Right atrium auricular region (tissue), 2 donors: ENCODE measurements at regions not wholly inside any gene's neighbourhood (a gene's known extent, or its start where the extent isn't known, plus 50 kb on each side); places are given as distances from the start of the nearest gene placed in this dataset.

ENCODE experiments used
- DNase-seq: peaks from one replicate; pipeline ENCODE4 v3.0.0-alpha.2; 2019; ENCODE audit warnings: low spot score
- H3K27ac ChIP-seq, 2 donors: fragments of 200-600 bp; sonication (generic); 1 replicate in 1 of 2; 2 replicates in 1 of 2; pipeline ENCODE4 v1.5.1; 2016 to 2019
- H3K27me3 ChIP-seq, 2 donors: fragments of 200-600 bp; sonication (generic); one replicate each; pipeline versions ENCODE4 v1.5.1 to v1.6.0; 2017 to 2019
- H3K36me3 ChIP-seq: fragments of 200-600 bp; sonication (generic); one replicate; pipeline ENCODE4 v1.5.1; 2016
- H3K4me1 ChIP-seq, 2 donors: fragments of 200-600 bp; sonication (generic); one replicate each; pipeline versions ENCODE4 v1.5.1 to v1.6.0; 2017 to 2019
- H3K4me3 ChIP-seq, 2 donors: fragments of 200-600 bp; sonication (generic); 1 replicate in 1 of 2; 2 replicates in 1 of 2; pipeline ENCODE4 v1.5.1; 2017 to 2019; ENCODE audit warnings: mild to moderate bottlenecking in 1 of 2, moderate library complexity in 1 of 2
- H3K9me3 ChIP-seq, 2 donors: fragments of 200-600 bp; sonication (generic); one replicate each; pipeline ENCODE4 v1.5.1; 2019
- CTCF ChIP-seq, 2 donors: fragments of 200-600 bp; sonication (generic); IDR thresholded peaks; one replicate each; pipeline ENCODE4 v1.5.1; 2019; ENCODE audit warnings: antibody characterized with exemption in 2 of 2

DNA sequence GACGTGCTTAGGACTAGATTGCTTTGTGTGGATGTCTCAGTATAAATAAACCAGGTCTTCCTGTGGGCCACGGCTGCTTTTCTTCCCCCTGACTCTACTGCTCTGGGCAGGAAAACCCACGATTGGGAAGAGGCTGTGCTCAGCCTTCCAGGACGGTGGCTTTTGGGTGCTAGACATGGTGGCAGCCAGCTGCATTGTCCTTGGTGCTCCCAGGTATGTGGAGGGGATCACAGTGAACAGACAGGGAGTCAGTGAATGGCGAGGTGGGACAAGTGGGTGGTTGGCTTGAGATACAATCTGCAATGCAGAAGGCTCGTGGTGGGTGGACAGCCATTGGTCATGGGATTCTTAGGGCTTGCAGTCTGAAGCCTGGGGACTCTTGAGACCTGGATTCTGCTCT is 366.3 kb downstream of the AACS start:
- H3K4me1 ChIP-seq = no peaks in the 10 kb centered on the region
- H3K27me3 ChIP-seq = no peaks in the 10 kb centered on the region
- TF ChIP-seq CTCF (IDR thresholded peaks at IDR 0.05) = no peak
- DNase-seq = no peak
- no peaks in the 10 kb centered on the region for H3K36me3 ChIP-seq
- H3K9me3 ChIP-seq = no peaks in the 10 kb centered on the region
- no peak overlapping the region for H3K4me3 ChIP-seq
- H3K27ac ChIP-seq = no peak overlapping the region

- H3K27me3 ChIP-seq = no peaks in the 10 kb centered on the region
- TF ChIP-seq CTCF (IDR thresholded peaks at IDR 0.05) = no peak
- no peaks in the 10 kb centered on the region for H3K36me3 ChIP-seq
- H3K27ac ChIP-seq = no peak overlapping the region
- no peaks in the 10 kb centered on the region for H3K4me1 ChIP-seq
- no peaks in the 10 kb centered on the region for H3K9me3 ChIP-seq
- no peak for DNase-seq
- no peak overlapping the region for H3K4me3 ChIP-seq
Observed at GRCh38 chr12:125434131-125434530, 368.9 kb downstream of the AACS start.

DNA sequence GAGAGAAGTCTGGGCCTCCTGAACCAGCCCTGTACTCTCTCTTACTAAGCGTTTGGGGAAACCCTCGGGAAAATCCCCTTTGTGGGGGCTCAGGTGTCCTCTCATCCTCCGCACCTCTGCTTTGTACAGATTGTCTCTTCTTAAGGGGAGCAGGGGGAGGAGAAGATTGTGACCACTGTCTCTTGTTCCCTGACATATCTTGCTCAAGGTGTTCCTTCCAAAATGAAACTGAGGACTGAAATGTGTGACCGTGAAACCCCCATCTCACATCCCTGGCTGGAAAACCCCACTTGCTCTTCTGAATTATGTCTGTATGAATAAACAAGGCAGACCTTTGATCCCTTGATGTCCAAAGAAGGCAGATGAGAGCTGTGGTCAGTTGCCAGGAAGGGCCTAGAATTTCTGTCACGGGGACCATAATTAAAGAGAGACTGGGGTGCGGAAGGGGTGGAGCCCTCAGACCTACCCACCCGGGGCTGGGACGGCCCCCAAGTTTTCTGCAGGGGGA is 369.8 kb downstream of the AACS start:
- Histone ChIP-seq H3K9me3 (no peaks in the 10 kb centered on the region), H3K36me3 (no peaks in the 10 kb centered on the region), H3K4me3 (no peak overlapping the region), H3K27me3 (no peaks in the 10 kb centered on the region), H3K4me1 (no peaks in the 10 kb centered on the region), H3K27ac (no peak overlapping the region)
- no peak for DNase-seq
- no peak for TF ChIP-seq CTCF (IDR thresholded peaks at IDR 0.05)

DNA sequence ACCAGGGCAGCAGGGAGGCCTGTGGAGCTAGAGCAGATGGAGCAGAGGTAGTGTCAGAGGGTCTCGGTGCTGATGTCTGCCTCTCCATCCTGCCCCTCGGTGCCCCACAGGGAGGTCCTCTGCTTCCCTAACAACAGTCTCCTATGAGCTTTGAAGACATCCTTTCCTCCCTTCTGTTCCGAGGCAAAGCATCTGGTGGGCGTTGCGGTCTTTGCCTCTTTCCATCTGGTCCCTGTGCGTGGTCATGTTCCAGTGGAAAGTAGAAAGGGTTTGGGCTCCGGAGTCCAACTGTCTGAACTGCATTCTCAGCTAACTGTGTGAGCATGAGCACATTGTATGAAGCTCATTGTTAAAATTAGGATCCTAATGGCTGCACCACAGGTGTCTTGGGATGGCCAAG is 370.6 kb downstream of the AACS start:
- Histone ChIP-seq H3K36me3 (no peaks in the 10 kb centered on the region), H3K4me1 (no peaks in the 10 kb centered on the region), H3K4me3 (no peak overlapping the region), H3K9me3 (no peaks in the 10 kb centered on the region), H3K27me3 (no peaks in the 10 kb centered on the region), H3K27ac (no peak overlapping the region)
- DNase-seq = no peak
- no peak for TF ChIP-seq CTCF (IDR thresholded peaks at IDR 0.05)

DNA sequence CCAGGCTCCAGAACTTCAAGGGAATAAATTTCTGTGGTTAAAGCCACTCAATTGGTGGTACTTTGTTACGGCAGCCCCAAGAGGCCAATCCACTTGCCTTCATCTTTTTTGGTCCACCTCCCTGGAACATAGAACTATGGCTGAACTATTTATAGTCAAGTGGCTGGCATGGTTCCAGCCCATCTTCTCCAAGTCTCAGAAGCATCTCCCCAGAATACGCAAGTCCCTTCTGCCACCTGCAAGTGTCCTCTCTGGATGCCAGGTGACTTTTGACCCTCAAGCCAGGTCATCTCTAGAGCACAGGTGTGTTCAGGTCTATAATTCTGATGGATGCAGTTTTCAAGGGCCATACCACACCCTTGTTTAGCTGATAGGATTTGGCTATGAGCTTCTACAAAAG is 371.5 kb downstream of the AACS start:
- no peaks in the 10 kb centered on the region for H3K27me3 ChIP-seq
- no peak for DNase-seq
- no peak overlapping the region for H3K27ac ChIP-seq
- H3K4me3 ChIP-seq = no peak overlapping the region
- no peaks in the 10 kb centered on the region for H3K4me1 ChIP-seq
- H3K9me3 ChIP-seq = no peaks in the 10 kb centered on the region
- TF ChIP-seq CTCF (IDR thresholded peaks at IDR 0.05) = no peak
- no peaks in the 10 kb centered on the region for H3K36me3 ChIP-seq

GRCh38 chr12:125440399-125440798 is 375.2 kb downstream of the AACS start:
- no peak for TF ChIP-seq CTCF (IDR thresholded peaks at IDR 0.05)
- DNase-seq = no peak
- H3K9me3 ChIP-seq = no peaks in the 10 kb centered on the region

More at GRCh38 chr12:125440399-125440798, 375.2 kb downstream of the AACS start:
- H3K4me3 ChIP-seq = no peak overlapping the region
- no peaks in the 10 kb centered on the region for H3K27me3 ChIP-seq
- H3K36me3 ChIP-seq = no peaks in the 10 kb centered on the region
- H3K27ac ChIP-seq = no peak overlapping the region
- H3K4me1 ChIP-seq = no peaks in the 10 kb centered on the region
